ENCODE measurements at regions not wholly inside any gene's neighbourhood (a gene's known extent, or its start where the extent isn't known, plus 50 kb on each side); places are given as distances from the start of the nearest gene placed in this dataset.
A peak's percentile ranks its signal among the peaks of the same experiment; 100 is the strongest.
"Not testable (repeated sequence)": the region's sequence is repeated elsewhere in the genome, so short reads cannot be mapped to it uniquely, and the experiment has no call there.

- no peak for DNase-seq
These were observed 427.4 kb upstream of the DIPK2B start for GRCh38 chrX:45628041-45628440.

- DNase-seq = no peak
These were observed 422.6 kb upstream of the DIPK2B start for GRCh38 chrX:45623266-45623665.

GRCh38 chrX:45622538-45622937 lies 421.9 kb upstream of the DIPK2B start:
- DNase-seq = no peak

GRCh38 chrX:45622042-45622423 lies 421.4 kb upstream of the DIPK2B start:
- DNase-seq = no peak

- DNase-seq = no peak
These were observed 420.8 kb upstream of the DIPK2B start for GRCh38 chrX:45621376-45622041.

- no peak for DNase-seq
These were observed 418.6 kb upstream of the DIPK2B start for GRCh38 chrX:45619290-45619689.

- not testable (repeated sequence) for DNase-seq
These were observed 414.9 kb upstream of the DIPK2B start for GRCh38 chrX:45615591-45615990.

GRCh38 chrX:45614853-45615252 lies 414.2 kb upstream of the DIPK2B start:
- DNase-seq = no peak

- DNase-seq = no peak
These were observed 401.5 kb upstream of the DIPK2B start for GRCh38 chrX:45602151-45602550.

GRCh38 chrX:45601052-45601451 lies 400.4 kb upstream of the DIPK2B start:
- DNase-seq = no peak

GRCh38 chrX:45598861-45599260 lies 398.2 kb upstream of the DIPK2B start:
- DNase-seq = no peak

GRCh38 chrX:45596188-45596808 lies 395.6 kb upstream of the DIPK2B start:
- DNase-seq = peak; percentile 2

- DNase-seq = peak; percentile 5
These were observed 391.4 kb upstream of the DIPK2B start for GRCh38 chrX:45592101-45592500.

GRCh38 chrX:45591650-45592049 lies 391.0 kb upstream of the DIPK2B start:
- DNase-seq = no peak

- DNase-seq = no peak
These were observed 384.0 kb upstream of the DIPK2B start for GRCh38 chrX:45584717-45585116.

- no peak for DNase-seq
These were observed 376.7 kb upstream of the DIPK2B start for GRCh38 chrX:45577361-45577760.

- DNase-seq = no peak
These were observed 370.8 kb upstream of the DIPK2B start for GRCh38 chrX:45571453-45571852.

GRCh38 chrX:45566456-45566855 lies 365.8 kb upstream of the DIPK2B start:
- DNase-seq = no peak

- DNase-seq = no peak
These were observed 356.7 kb upstream of the DIPK2B start for GRCh38 chrX:45557387-45557786.

GRCh38 chrX:45554736-45555135 lies 354.1 kb upstream of the DIPK2B start:
- no peak for DNase-seq

GRCh38 chrX:45553417-45553816 lies 352.7 kb upstream of the DIPK2B start:
- no peak for DNase-seq

GRCh38 chrX:45546697-45547096 lies 346.0 kb upstream of the DIPK2B start:
- not testable (repeated sequence) for DNase-seq

- DNase-seq = no peak
These were observed 339.5 kb upstream of the DIPK2B start for GRCh38 chrX:45540181-45540580.

GRCh38 chrX:45537936-45538335 lies 337.3 kb upstream of the DIPK2B start:
- no peak for DNase-seq

GRCh38 chrX:45527834-45528233 lies 327.2 kb upstream of the DIPK2B start:
- DNase-seq = no peak
